ENCODE measurements at regions not wholly inside any gene's neighbourhood (a gene's known extent, or its start where the extent isn't known, plus 50 kb on each side); places are given as distances from the start of the nearest gene placed in this dataset.

GRCh38 chr1:221940631-221941030 lies 198.7 kb upstream of the DUSP10 start:
- ATAC-seq (no peak), DNase-seq (no peak)
- ChIA-PET CTCF (no interaction called here), POLR2A (ENCODE audit: unreplicated experiment) (no interaction called here)
- H2AFZ ChIP-seq (ENCODE audit: low read length) = no peak overlapping the region
- TF ChIP-seq CTCF (conservative IDR thresholded peaks at IDR 0.05; ENCODE audit: low read depth, low read length) (no peak), EZH2 (IDR thresholded peaks at IDR 0.05; ENCODE audit: low read length, unreplicated experiment) (no peak), EZH2phosphoT487 (IDR thresholded peaks at IDR 0.05; ENCODE audit: borderline replicate concordance, low read length) (no peak)
- no peaks in the 10 kb centered on the region for H4K20me1 ChIP-seq (ENCODE audit: low read length)
- H3K4me2 ChIP-seq (ENCODE audit: low read length) = no peak overlapping the region
- intact Hi-C loops (cut with micrococcal nuclease) = no loop called here
- BruUV-seq (replicated peaks) = no TSS peak
- H3K79me2 ChIP-seq (ENCODE audit: low read length) = no peaks in the 10 kb centered on the region
- no peaks in the 10 kb centered on the region for H3K9me2 ChIP-seq (replicated peaks; ENCODE audit: low read length)
- no peak overlapping the region for H3K9ac ChIP-seq (ENCODE audit: low read length)
- no peaks in the 10 kb centered on the region for H3F3A ChIP-seq (ENCODE audit: low read length, unreplicated experiment)
- H3K4me1 ChIP-seq (ENCODE audit: insufficient read depth, low read length) = no peaks in the 10 kb centered on the region
- peaks cover 17% of the 10 kb centered on the region; the same call in 1 of the 2 replicates for H3K9me3 ChIP-seq (ENCODE audit: low read length)
- H3K27me3 ChIP-seq (ENCODE audit: low read length) = no peaks in the 10 kb centered on the region
- no peak overlapping the region for H3K27ac ChIP-seq (ENCODE audit: low read length)
- no peak overlapping the region for H3K4me3 ChIP-seq (ENCODE audit: low read length)
- no peaks in the 10 kb centered on the region for H3K36me3 ChIP-seq (ENCODE audit: low read depth, low read length)

DNA sequence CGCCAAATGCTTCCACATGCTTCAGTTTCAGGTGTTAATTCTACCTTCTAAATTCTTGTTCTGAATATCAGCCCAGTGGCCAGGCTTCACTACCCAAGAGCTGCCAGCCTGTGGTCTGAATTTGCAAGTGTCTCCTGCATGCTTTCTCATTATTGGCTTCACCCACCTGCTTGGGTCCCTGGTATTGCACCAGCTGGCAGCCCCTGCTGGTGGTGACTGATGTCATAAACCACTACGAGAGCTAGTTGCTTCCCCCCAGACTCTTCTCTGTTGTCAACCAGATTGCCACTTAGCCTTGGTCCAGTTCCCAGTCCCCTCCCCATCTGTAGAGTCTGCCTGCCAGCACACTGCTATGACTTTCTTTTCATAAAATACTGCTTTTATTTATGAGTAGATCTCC lies 197.7 kb upstream of the DUSP10 start:
- DNase-seq (no peak), ATAC-seq (no peak)
- Histone ChIP-seq H3K9me2 (replicated peaks; ENCODE audit: low read length) (no peaks in the 10 kb centered on the region), H3K4me2 (ENCODE audit: low read length) (no peak overlapping the region), H4K20me1 (ENCODE audit: low read length) (no peaks in the 10 kb centered on the region), H3K27ac (ENCODE audit: low read length) (no peak overlapping the region), H3K4me3 (ENCODE audit: low read length) (no peak overlapping the region), H3K79me2 (ENCODE audit: low read length) (no peaks in the 10 kb centered on the region), H3F3A (ENCODE audit: low read length, unreplicated experiment) (no peaks in the 10 kb centered on the region), H3K27me3 (ENCODE audit: low read length) (no peaks in the 10 kb centered on the region), H3K9ac (ENCODE audit: low read length) (no peak overlapping the region), H3K4me1 (ENCODE audit: insufficient read depth, low read length) (no peaks in the 10 kb centered on the region), H3K9me3 (ENCODE audit: low read length) (peaks cover 17% of the 10 kb centered on the region; the same call in 1 of the 2 replicates), H3K36me3 (ENCODE audit: low read depth, low read length) (no peaks in the 10 kb centered on the region), H2AFZ (ENCODE audit: low read length) (no peak overlapping the region)
- ChIA-PET CTCF (interaction anchor here (0.7 kb wide), 1 partner anchor 462 kb away, joined by 3 read pairs; no protein-coding TSS in a partner anchor), POLR2A (ENCODE audit: unreplicated experiment) (no interaction called here)
- no TSS peak for BruUV-seq (replicated peaks)
- intact Hi-C loops (cut with micrococcal nuclease) = no loop called here
- TF ChIP-seq CTCF (conservative IDR thresholded peaks at IDR 0.05; ENCODE audit: low read depth, low read length) = no peak
- no peak for TF ChIP-seq EZH2phosphoT487 (IDR thresholded peaks at IDR 0.05; ENCODE audit: borderline replicate concordance, low read length)
- TF ChIP-seq EZH2 (IDR thresholded peaks at IDR 0.05; ENCODE audit: low read length, unreplicated experiment) = no peak

DNA sequence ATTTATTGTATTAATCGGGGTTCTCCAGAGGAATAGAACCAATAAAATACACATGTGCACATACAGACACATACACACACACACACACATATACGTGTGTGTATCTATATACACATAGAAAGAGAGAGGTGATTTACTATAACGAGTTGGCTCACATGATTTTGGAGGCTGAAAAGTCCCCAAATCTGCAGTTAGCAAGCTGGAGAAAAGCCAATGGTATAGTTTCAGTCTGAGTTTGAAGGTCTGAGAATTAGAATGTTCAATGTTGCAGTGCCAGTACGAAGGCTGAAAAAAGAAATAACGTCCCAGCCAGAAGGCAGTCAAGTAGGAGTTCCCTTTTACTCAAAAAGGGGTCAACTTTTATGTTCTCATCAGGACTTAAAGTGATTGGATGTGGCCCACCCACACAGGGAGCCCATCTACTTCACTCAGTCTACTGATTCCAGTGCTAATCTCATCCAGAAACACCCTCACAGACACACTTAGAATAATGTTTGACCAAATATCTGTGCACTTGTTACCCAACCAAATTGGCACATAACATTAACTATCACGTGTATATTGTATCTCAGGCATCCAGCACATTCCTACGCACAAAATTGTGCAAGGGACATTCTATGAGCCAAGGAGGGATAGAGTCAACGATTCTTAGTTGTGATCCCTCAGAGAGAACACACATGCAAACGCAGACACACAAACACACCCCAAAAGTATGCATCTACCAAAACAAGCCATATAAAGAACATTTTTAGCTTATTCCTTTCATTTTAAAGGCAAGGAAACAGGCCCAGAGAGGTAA lies 195.5 kb upstream of the DUSP10 start:
- DNase-seq (no peak), ATAC-seq (no peak)
- H3K4me1 ChIP-seq (ENCODE audit: insufficient read depth, low read length) = no peaks in the 10 kb centered on the region
- H3K27me3 ChIP-seq (ENCODE audit: low read length) = no peaks in the 10 kb centered on the region
- POLR2A ChIA-PET (ENCODE audit: unreplicated experiment) = no interaction called here
- CTCF ChIA-PET = no interaction called here
- H3K79me2 ChIP-seq (ENCODE audit: low read length) = no peaks in the 10 kb centered on the region
- H3K9ac ChIP-seq (ENCODE audit: low read length) = no peak overlapping the region
- H3K4me2 ChIP-seq (ENCODE audit: low read length) = no peak overlapping the region
- no TSS peak for BruUV-seq (replicated peaks)
- H3K9me3 ChIP-seq (ENCODE audit: low read length) = 0 out of 2 replicates have a peak, but pooled peaks cover 3% of the 10 kb centered on the region
- H3K36me3 ChIP-seq (ENCODE audit: low read depth, low read length) = no peaks in the 10 kb centered on the region
- intact Hi-C loops (cut with micrococcal nuclease) = no loop called here
- H4K20me1 ChIP-seq (ENCODE audit: low read length) = no peaks in the 10 kb centered on the region
- no peaks in the 10 kb centered on the region for H3F3A ChIP-seq (ENCODE audit: low read length, unreplicated experiment)
- no peak overlapping the region for H2AFZ ChIP-seq (ENCODE audit: low read length)
- H3K27ac ChIP-seq (ENCODE audit: low read length) = no peak overlapping the region
- H3K4me3 ChIP-seq (ENCODE audit: low read length) = no peak overlapping the region
- H3K9me2 ChIP-seq (replicated peaks; ENCODE audit: low read length) = no peaks in the 10 kb centered on the region
- TF ChIP-seq CTCF (conservative IDR thresholded peaks at IDR 0.05; ENCODE audit: low read depth, low read length) (no peak), EZH2phosphoT487 (IDR thresholded peaks at IDR 0.05; ENCODE audit: borderline replicate concordance, low read length) (no peak), EZH2 (IDR thresholded peaks at IDR 0.05; ENCODE audit: low read length, unreplicated experiment) (no peak)

All from PC-3 (cell line).